RWPE2 (cell line): ENCODE measurements at regions not wholly inside any gene's neighbourhood (a gene's known extent, or its start where the extent isn't known, plus 50 kb on each side); places are given as distances from the start of the nearest gene placed in this dataset.
A peak's percentile ranks its signal among the peaks of the same experiment; 100 is the strongest.

ENCODE experiments used
- ATAC-seq: fragments of 200-7000 bp; cut with Tn5 transposase; 3 replicates; pipeline ENCODE4 v1.9.1; 2021; ENCODE audit warnings: low read depth
- DNase-seq: peaks from one replicate; pipeline ENCODE4 v3.0.0-alpha.2; 2020; ENCODE audit warnings: low spot score
- H3K27ac ChIP-seq: fragments of 450-650 bp; 2 replicates; pipeline ENCODE4 v1.5.1; 2017; ENCODE audit warnings: mild to moderate bottlenecking; ENCODE audit not compliant: poor library complexity, severe bottlenecking
- H3K27me3 ChIP-seq: fragments of 250-450 bp; sonication (Bioruptor Pico); 2 replicates; pipeline ENCODE4 v1.5.1; 2021; ENCODE audit warnings: mild to moderate bottlenecking, moderate library complexity; ENCODE audit not compliant: insufficient read depth, poor library complexity, severe bottlenecking
- H3K36me3 ChIP-seq: fragments of 250-450 bp; sonication (Bioruptor Pico); 2 replicates; pipeline ENCODE4 v1.5.1; 2020; ENCODE audit warnings: low read depth, mild to moderate bottlenecking, moderate library complexity
- H3K4me1 ChIP-seq: fragments of 250-450 bp; sonication (Bioruptor Pico); 2 replicates; pipeline ENCODE4 v1.5.1; 2021; ENCODE audit warnings: mild to moderate bottlenecking, moderate library complexity; ENCODE audit not compliant: insufficient read depth, poor library complexity, severe bottlenecking
- H3K4me3 ChIP-seq: fragments of 250-450 bp; sonication (Bioruptor Pico); 2 replicates; pipeline ENCODE4 v1.5.1; 2021; ENCODE audit warnings: mild to moderate bottlenecking, moderate library complexity; ENCODE audit not compliant: severe bottlenecking
- H3K9me3 ChIP-seq: fragments of 250-450 bp; sonication (Bioruptor Pico); 2 replicates; pipeline ENCODE4 v1.5.1; 2021; ENCODE audit warnings: mild to moderate bottlenecking, moderate library complexity; ENCODE audit not compliant: severe bottlenecking
- CTCF ChIP-seq: fragments of 450-650 bp; IDR thresholded peaks from one replicate; pipeline ENCODE4 v1.5.1; 2017; ENCODE audit warnings: mild to moderate bottlenecking, moderate library complexity; ENCODE audit not compliant: poor library complexity, severe bottlenecking

DNA sequence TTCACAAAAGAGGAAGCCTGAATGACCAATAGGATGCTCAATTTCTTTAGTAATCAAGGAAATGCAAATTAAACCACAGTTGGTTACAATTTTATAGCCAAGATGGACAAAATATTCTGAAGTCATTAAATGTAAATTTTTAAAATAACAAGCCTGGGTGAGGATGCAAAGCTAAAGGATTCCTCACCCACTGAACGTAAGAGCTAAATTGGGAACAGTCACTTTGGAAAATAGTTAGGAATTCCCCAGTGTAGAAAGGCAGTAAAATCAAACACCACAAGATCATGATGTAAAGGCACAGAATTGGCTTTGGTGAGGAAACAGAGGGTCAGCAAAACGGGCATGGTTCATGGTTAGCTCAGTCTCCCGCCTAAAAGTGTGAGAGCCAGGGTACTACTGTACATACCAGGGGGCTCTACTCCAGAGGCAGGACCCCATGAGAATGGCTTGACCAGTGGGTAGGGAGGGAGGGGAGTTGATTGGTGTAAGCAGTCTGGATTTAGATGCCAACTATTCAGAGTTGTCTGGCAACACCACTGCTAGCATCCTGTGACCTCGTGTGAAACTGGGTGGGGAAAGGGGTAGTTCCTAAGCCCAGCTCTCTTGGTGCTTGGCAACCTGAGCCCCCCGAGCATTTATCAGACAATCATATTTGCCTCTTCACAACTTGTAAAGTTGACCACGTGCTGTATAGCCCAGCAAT is 213.4 kb upstream of the EGLN3 start:
- no peak for ATAC-seq
- H3K9me3 ChIP-seq: no peaks in the 10 kb centered on the region
- H3K27me3 ChIP-seq: no peaks in the 10 kb centered on the region
- H3K27ac ChIP-seq: no peak overlapping the region
- peaks cover 24% of the 10 kb centered on the region for H3K4me1 ChIP-seq
- no peak for TF ChIP-seq CTCF
- H3K36me3 ChIP-seq: no peaks in the 10 kb centered on the region
- H3K4me3 ChIP-seq: no peak overlapping the region
- no peak for DNase-seq

DNA sequence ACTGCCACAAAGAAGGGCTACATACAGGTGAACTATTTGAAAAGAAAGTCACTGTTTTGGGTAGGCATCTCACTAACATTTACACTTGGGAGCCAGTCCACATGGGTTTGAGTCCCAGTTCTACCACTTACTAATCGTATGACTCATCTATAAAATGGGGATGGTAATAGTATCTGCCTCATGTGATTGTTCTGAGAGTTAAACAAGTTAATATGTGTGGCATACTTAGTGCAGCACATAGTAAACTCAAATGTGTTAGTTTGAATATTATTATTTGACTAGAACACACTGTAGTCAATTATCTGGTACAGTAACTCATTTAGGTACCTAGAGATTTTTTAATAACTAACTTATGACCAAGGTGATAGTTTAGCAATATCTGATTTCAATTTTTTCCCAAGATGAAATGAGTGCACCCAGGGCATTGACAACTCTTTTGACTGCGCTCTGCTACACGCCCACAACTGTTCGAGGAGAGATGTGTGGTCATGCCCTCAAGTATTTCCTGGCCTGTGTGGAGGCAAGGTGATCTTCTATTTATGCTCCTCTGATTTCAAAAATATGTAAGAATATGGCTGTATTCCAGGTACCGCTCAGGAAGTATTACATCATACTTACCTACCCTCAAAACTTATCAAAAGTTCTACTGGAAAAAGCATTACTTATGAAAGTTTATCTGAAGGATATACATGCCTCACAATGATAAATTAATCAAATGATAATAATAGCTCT is 210.6 kb upstream of the EGLN3 start:
- H3K27me3 ChIP-seq: no peaks in the 10 kb centered on the region
- peak; percentile 100 for ATAC-seq
- peak overlapping the region; percentile 75 for H3K27ac ChIP-seq
- no peaks in the 10 kb centered on the region for H3K36me3 ChIP-seq
- H3K4me3 ChIP-seq: no peak overlapping the region
- DNase-seq: peak; percentile 80
- no peak for TF ChIP-seq CTCF
- no peaks in the 10 kb centered on the region for H3K9me3 ChIP-seq
- H3K4me1 ChIP-seq: peaks cover 24% of the 10 kb centered on the region

GRCh38 chr14:34160619-34161018 is 209.7 kb upstream of the EGLN3 start:
- Histone ChIP-seq H3K27ac (peak overlapping the region; percentile 75), H3K9me3 (no peaks in the 10 kb centered on the region), H3K27me3 (no peaks in the 10 kb centered on the region), H3K4me1 (peaks cover 24% of the 10 kb centered on the region), H3K36me3 (no peaks in the 10 kb centered on the region), H3K4me3 (no peak overlapping the region)
- no peak for TF ChIP-seq CTCF
- no peak for ATAC-seq
- DNase-seq: no peak

DNA sequence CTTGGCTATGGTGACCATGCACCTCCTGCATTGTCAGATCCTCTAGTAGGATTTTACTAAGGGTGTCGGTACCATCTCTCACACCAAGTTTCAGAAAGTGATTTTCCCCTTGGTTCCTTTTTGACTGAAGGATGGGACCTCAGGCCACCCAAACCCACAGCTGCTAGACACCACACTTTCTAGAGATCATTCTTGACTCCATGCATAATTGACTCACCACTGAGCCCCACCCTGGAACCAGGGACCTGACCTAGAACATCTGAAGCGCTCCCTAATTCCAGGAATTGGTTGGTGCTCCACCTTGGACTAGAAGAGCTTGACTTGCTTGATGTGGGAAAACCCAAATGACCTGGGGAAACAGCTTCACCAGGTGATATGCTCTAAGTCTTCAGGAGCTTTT is 206.8 kb upstream of the EGLN3 start:
- Histone ChIP-seq H3K9me3 (no peaks in the 10 kb centered on the region), H3K36me3 (no peaks in the 10 kb centered on the region), H3K4me1 (peaks cover 24% of the 10 kb centered on the region), H3K4me3 (no peak overlapping the region), H3K27me3 (no peaks in the 10 kb centered on the region), H3K27ac (no peak overlapping the region)
- DNase-seq: no peak
- TF ChIP-seq CTCF: no peak
- ATAC-seq: no peak

- ATAC-seq: peak; percentile 94
- no peaks in the 10 kb centered on the region for H3K36me3 ChIP-seq
These were observed 196.6 kb upstream of the EGLN3 start for GRCh38 chr14:34147461-34147860.

More at GRCh38 chr14:34147461-34147860, 196.6 kb upstream of the EGLN3 start:
- Histone ChIP-seq H3K27ac (no peak overlapping the region), H3K27me3 (no peaks in the 10 kb centered on the region), H3K4me1 (peaks cover 9% of the 10 kb centered on the region), H3K4me3 (no peak overlapping the region), H3K9me3 (no peaks in the 10 kb centered on the region)
- no peak for TF ChIP-seq CTCF
- DNase-seq: no peak
